Hematopoietic multipotent progenitor cell treated with erythropoietin and hydrocortisone succinate and interleukin-3 and kit ligand, for 8 days (in vitro differentiated cells): ENCODE measurements at regions not wholly inside any gene's neighbourhood (a gene's known extent, or its start where the extent isn't known, plus 50 kb on each side); places are given as distances from the start of the nearest gene placed in this dataset.

Experiments
- DNase-seq: peaks from one replicate; pipeline ENCODE4 v3.0.0-alpha.2; 2015

DNA sequence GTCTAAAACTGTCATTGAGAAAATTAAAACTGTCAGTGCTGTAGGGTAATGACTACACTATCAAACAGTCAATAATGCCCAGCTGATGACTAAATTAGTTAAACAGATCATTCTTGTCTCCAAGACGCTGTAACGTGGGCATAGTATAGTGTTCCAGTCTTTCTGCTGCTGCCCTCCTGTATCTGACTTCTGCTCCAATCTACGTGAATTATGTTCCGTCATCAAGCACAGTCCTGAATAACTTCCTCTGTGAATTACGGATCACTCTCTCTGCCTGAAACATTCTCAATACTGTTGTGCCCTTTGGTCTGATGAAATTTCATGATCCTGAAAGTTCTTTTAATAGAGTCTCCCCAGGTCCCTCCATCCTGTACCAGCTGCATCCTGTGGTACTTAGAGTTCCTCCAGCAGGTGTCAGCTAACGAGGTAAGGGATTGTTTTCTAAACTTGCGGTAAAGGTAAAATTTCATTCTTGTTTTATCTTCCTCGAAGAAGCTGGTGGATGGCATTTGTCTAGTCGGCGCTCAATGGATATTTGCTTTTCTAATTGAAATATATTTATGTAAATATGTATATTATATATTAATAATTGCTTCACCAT, 393.5 kb upstream of the ADARB2 start:
- DNase-seq = no peak

DNA sequence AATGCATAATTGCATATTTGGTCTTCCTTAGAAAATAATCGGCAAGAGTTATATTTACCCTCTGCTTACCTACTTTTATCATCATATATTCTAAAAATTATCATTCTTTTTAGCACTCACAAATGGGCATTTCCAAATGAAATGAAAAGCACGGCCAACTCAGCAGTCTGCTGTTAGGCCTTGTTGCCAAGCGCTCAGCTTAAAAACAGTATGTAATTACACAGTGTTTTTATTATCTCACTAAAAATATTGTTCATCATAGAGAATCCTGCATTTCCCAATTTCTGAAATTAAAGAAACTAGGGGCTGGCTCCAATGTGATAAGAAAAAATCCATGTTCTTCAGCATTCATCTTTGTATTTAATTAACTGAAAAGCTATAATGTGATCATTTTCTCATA, 391.7 kb upstream of the ADARB2 start:
- no peak for DNase-seq

GRCh38 chr10:2124135-2124534, 386.8 kb upstream of the ADARB2 start:
- no peak for DNase-seq

DNA sequence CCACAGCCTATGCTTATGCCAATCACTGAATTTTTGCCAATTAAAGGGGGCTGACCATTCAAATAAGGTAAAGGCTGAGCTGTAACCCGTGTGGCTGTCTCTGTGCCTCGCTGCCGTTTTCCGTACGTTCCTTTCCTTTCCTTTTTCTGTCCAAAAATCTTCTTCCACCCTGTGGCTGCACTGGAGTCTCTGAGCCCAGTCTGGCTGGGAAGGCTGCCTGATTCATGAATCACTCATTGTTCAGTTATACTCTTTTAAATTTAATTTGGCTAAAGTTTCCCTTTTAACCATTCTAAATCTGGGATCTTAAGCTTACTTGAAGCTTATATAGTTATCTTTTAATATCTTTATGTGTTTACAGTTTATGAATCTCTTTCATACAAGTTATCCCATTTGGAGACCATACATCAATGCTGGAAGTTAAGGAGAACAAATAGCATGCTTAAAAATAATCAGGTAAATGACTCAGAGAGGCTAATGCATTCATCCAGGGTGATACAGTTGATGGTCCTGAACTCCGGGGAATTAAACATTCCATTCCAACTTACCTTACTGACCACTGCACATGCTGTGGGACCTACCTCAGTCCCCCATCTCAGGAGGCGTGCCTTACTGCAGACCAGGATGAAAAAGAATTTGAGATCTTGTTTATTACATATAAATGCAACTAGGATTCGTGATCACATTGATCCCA, 385.3 kb upstream of the ADARB2 start:
- no peak for DNase-seq

- no peak for DNase-seq
These were observed 384.6 kb upstream of the ADARB2 start for GRCh38 chr10:2121929-2122328.

GRCh38 chr10:2121315-2121714, 384.0 kb upstream of the ADARB2 start:
- DNase-seq = no peak

GRCh38 chr10:2120746-2121145, 383.4 kb upstream of the ADARB2 start:
- no peak for DNase-seq

- no peak for DNase-seq
These were observed 382.0 kb upstream of the ADARB2 start for GRCh38 chr10:2119316-2119715.

DNA sequence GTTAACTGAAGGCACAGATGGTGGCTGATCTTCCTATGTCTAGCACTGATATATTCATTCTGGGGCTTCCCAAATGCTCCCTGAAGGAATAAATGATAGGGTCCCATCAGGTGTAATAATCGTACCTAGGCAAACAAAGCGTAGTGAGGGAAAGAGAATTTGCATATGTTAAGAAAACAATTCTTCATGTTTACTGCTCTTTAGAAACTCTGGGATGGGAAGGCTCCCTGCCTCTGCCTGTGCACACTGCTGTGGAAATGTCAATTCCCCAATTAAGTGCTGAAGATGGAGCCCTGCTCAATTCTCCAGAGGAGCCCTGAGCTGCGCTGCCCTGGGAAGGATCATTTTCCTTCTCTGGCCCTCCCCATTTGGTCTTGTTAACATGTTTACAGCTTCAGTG, 380.9 kb upstream of the ADARB2 start:
- DNase-seq = no peak

DNA sequence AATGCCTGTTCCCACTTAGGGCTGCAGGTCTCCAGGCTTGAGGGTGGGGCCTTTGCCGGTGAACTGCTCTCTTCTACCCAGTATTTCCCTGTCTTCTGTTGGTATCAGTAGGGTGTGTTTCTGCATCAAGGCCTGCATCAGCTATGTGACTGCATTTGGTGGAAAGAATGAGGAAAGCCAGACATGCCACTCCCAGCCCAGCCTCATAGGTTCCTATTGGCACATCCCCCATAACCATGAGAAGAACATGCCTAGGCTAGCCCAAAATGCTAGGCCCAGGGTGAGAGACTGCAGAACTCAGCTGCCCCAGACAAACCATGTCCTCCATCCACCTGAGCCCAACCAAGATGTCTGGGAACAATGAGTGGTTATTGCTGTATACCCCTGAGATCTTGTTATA, 380.3 kb upstream of the ADARB2 start:
- DNase-seq = no peak

- no peak for DNase-seq
These were observed 374.6 kb upstream of the ADARB2 start for GRCh38 chr10:2111965-2112364.

GRCh38 chr10:2108496-2108895, 371.2 kb upstream of the ADARB2 start:
- no peak for DNase-seq

- no peak for DNase-seq
These were observed 369.3 kb upstream of the ADARB2 start for GRCh38 chr10:2106641-2107040.

DNA sequence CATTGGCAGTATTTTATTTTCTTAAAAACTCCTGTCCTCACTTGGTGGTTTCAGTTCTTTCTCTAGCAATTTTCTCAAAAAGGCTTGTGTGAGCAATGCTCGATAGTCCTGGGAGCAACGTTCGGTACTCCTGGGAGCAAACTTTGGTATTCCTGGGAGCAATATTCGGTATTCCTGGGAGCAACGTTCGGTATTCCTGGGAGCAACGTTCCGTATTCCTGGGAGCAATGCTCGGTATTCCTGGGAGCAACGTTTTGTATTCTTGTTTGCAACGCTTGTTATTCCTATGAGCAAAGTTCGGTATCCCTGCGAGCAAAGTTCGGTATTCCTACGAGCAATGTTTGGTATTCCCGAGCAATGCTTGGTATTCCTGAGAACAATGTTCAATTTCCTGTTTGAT, 362.0 kb upstream of the ADARB2 start:
- no peak for DNase-seq

GRCh38 chr10:2097937-2098336, 360.6 kb upstream of the ADARB2 start:
- no peak for DNase-seq

DNA sequence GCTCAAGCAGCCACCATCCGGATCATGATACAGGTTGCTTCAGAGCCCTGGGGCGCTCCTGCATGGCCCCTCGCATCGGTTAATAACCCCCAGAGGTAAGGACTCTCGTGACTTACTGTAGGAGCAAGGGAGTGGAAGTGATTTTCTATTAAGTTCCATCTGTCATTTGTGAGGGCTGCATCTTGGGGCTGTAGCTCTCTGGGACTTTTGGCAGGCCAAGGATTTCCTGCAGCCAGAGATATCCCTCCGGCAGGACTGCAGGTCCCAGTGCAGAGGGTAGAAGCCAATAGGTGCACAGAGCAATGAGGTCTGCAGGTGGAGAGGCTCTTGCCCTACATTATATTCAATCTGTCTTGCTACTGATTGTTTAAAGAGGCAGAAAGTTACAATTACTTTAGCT, 356.8 kb upstream of the ADARB2 start:
- DNase-seq = no peak

GRCh38 chr10:2083591-2083990, 346.3 kb upstream of the ADARB2 start:
- no peak for DNase-seq

GRCh38 chr10:2081501-2081900, 344.2 kb upstream of the ADARB2 start:
- no peak for DNase-seq

GRCh38 chr10:2079603-2080078, 342.3 kb upstream of the ADARB2 start:
- DNase-seq = no peak

GRCh38 chr10:2077231-2077630, 339.9 kb upstream of the ADARB2 start:
- DNase-seq = no peak

DNA sequence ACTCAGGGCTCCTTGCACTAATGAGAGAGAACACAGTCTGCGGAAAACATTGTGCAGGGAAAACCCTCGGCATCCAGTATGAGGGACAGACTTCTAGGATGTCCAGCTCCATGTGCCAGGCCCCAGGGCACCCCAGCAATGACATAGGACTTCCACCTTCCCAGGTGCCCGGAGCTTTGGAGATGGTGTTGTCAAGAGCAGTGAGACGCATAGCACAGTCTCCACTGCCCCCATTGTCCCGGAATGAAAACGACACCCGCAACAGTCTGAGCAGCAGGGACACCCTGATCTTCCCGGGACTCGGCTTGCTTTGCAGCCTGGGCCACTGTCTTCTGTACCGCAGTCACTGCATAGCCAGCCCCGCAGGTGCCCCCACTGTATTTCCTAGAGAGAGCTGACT, 339.2 kb upstream of the ADARB2 start:
- no peak for DNase-seq

GRCh38 chr10:2067015-2067414, 329.7 kb upstream of the ADARB2 start:
- DNase-seq = no peak

DNA sequence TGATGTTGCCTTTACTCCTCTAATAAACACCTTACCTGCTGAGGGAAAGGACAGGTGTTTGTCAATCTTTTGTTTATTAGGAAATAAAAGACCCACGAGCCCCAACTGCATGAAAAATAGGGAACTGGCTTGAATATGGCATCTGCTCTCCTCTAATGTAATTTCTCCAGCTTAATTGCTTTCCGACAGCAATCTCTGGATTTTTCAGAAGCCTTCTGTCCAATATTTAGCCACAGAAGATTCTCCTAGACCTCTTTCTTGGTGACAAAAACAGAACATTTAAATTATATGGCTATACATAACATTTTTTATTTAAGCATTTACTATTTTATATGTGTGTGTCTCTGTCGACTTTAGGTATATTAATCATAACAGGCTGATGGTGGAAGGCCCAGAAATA, 317.4 kb upstream of the ADARB2 start:
- DNase-seq = no peak

DNA sequence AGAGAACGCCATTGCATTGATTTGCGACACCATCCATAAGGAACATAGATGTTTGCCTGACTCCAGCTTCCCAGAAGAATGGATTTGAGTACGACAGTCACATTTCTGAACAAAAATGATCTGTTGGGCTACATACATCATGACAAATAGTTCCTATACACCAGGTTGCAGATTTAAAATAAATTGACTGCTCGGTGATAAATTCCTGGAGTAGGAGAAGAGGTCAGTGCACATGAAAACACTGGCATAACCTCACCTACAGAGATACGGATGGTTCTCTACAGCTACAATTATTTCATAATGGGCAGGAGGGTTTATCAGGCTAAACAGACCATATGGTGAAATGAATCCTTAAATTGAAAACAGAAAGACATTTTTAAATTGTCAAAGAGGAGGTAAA, 316.5 kb upstream of the ADARB2 start:
- DNase-seq = no peak

DNA sequence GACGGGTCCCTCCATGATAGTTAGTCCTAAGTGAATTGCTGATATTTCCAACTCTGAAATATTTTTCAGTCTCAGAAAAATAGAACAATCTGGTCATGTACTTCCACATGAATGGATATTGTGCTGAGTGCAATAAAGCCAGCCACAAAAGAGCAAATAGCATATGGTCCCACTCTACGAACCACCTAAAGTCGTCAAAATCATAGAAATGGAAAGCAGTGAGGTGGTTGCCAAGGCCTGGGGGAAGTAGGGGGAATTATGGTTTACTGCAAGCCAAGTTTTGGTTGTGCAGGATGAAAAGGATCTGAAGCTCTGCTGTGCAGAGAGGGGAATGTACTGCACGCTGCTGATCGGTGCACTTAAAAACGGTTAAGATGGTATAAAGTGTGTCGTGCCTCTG, 313.8 kb upstream of the ADARB2 start:
- DNase-seq = no peak
